Natural killer cell (primary cell): ENCODE measurements at regions not wholly inside any gene's neighbourhood (a gene's known extent, or its start where the extent isn't known, plus 50 kb on each side); places are given as distances from the start of the nearest gene placed in this dataset.

Experiments used
- ATAC-seq, 3 donors: fragments of 150-1000 bp in 2 of 3; fragments of 200-7000 bp in 1 of 3; cut with Tn5 transposase; 1 replicate in 1 of 3; 2 replicates in 2 of 3; pipeline ENCODE4 v1.10.0; 2021; ENCODE audit warnings: mild to moderate bottlenecking in 2 of 3, moderate library complexity in 2 of 3
- DNase-seq, 2 donors: peaks; one replicate each; pipeline versions ENCODE4 v3.0.0 to v3.0.0-alpha.2; 2013 to 2021; ENCODE audit warnings: mixed read lengths in 1 of 2
- H3K27ac ChIP-seq: one replicate; pipeline ENCODE4 v1.5.1; 2013; ENCODE audit warnings: mild to moderate bottlenecking, low read length
- H3K27me3 ChIP-seq: one replicate; pipeline ENCODE4 v1.6.1; 2013; ENCODE audit warnings: low read length; ENCODE audit not compliant: control insufficient read depth, insufficient read depth
- H3K36me3 ChIP-seq: one replicate; pipeline ENCODE4 v1.6.1; 2013; ENCODE audit warnings: low read length; ENCODE audit not compliant: control insufficient read depth, insufficient read depth
- H3K4me1 ChIP-seq: one replicate; pipeline ENCODE4 v1.6.1; 2013; ENCODE audit warnings: low read length; ENCODE audit not compliant: control insufficient read depth, insufficient read depth
- H3K4me3 ChIP-seq: one replicate; pipeline ENCODE4 v1.5.1; 2013; ENCODE audit warnings: low read length
- H3K9me3 ChIP-seq: one replicate; pipeline ENCODE4 v1.6.1; 2013; ENCODE audit warnings: low read length; ENCODE audit not compliant: control insufficient read depth, insufficient read depth
- H3K27ac Mint-ChIP-seq, 2 donors: one replicate each; pipeline ENCODE4 v1.8.0; 2022; ENCODE audit warnings: mild to moderate bottlenecking in 2 of 2, mixed read lengths in 2 of 2, moderate library complexity in 1 of 2
- H3K27me3 Mint-ChIP-seq, 2 donors: one replicate each; pipeline ENCODE4 v1.8.0; 2022; ENCODE audit warnings: low read depth in 2 of 2, mixed read lengths in 2 of 2
- H3K36me3 Mint-ChIP-seq: one replicate; pipeline ENCODE4 v1.8.0; 2022; ENCODE audit warnings: mixed read lengths
- H3K4me1 Mint-ChIP-seq, 2 donors: one replicate each; pipeline ENCODE4 v1.8.0; 2022; ENCODE audit warnings: mixed read lengths in 2 of 2
- H3K4me3 Mint-ChIP-seq: one replicate; pipeline ENCODE4 v1.8.0; 2022; ENCODE audit warnings: mild to moderate bottlenecking, moderate library complexity, mixed read lengths
- H3K9me3 Mint-ChIP-seq, 2 donors: one replicate each; pipeline ENCODE4 v1.8.0; 2022; ENCODE audit warnings: mixed read lengths in 2 of 2
- WGBS: methylation state at CpG from one replicate; pipeline ENCODE4 v1.1.7; 2013; ENCODE audit warnings: missing lambda C conversion rate; ENCODE audit not compliant: insufficient coverage; 5-methylcytosine and 5-hydroxymethylcytosine counted together
- intact Hi-C: fragments of 100-400 bp; cut with micrococcal nuclease; formaldehyde crosslinking; loops from one replicate; pipeline ENCODE4 v1.14.2; 2022
- TF ChIP-seq, protein P1 (sequence below): fragments of 200-600 bp; IDR thresholded peaks from one replicate; pipeline ENCODE4 v1.8.0; 2022; ENCODE audit warnings: antibody characterized with exemption

DNA sequence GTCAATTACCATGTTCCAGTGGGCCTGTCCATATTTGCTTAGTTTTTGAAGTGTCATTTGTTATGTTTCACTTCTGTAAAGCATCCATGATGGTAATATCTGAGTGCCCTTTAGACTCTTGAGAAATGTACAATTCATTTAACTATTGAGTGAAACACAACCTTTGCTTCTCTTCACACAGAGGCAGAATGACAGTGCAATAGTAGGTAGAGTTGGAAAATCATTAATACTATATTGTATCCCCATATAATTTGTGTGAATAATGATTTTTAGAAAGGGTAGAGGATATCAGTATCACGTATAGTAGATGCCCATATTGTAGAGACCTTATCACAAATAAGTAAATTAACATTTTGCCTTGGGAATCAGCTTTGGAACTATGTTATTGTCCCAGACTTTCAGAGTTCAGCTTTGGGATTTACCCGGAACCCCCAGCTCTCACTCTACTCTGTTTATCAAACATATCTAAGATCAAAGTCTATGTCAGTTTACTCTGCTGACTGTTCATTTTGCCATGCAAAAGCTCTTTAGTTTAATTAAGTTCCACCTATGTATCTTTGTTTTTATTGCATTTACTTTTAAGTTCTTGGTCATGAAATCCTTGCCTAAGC, 172.7 kb upstream of the NOL4 start:
- Histone ChIP-seq H3K36me3 (no peaks in the 10 kb centered on the region), H3K9me3 (no peaks in the 10 kb centered on the region), H3K4me3 (no peak overlapping the region), H3K4me1 (no peaks in the 10 kb centered on the region), H3K27me3 (no peaks in the 10 kb centered on the region), H3K27ac (no peak overlapping the region)
- Mint-ChIP-seq H3K4me1 (no peaks in the 10 kb centered on the region), H3K9me3 (peaks cover 4 to 8% of the 10 kb centered on the region in 2 donors), H3K4me3 (no peak overlapping the region), H3K27ac (no peak overlapping the region), H3K36me3 (no peaks in the 10 kb centered on the region), H3K27me3 (no peaks in the 10 kb centered on the region)
- ATAC-seq (no peak), DNase-seq (no peak)
- 89% methylated on average over 1 of the region's 2 CpGs for WGBS
- TF ChIP-seq, protein P1, sequence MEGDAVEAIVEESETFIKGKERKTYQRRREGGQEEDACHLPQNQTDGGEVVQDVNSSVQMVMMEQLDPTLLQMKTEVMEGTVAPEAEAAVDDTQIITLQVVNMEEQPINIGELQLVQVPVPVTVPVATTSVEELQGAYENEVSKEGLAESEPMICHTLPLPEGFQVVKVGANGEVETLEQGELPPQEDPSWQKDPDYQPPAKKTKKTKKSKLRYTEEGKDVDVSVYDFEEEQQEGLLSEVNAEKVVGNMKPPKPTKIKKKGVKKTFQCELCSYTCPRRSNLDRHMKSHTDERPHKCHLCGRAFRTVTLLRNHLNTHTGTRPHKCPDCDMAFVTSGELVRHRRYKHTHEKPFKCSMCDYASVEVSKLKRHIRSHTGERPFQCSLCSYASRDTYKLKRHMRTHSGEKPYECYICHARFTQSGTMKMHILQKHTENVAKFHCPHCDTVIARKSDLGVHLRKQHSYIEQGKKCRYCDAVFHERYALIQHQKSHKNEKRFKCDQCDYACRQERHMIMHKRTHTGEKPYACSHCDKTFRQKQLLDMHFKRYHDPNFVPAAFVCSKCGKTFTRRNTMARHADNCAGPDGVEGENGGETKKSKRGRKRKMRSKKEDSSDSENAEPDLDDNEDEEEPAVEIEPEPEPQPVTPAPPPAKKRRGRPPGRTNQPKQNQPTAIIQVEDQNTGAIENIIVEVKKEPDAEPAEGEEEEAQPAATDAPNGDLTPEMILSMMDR = no peak
- intact Hi-C loops = no loop called here

DNA sequence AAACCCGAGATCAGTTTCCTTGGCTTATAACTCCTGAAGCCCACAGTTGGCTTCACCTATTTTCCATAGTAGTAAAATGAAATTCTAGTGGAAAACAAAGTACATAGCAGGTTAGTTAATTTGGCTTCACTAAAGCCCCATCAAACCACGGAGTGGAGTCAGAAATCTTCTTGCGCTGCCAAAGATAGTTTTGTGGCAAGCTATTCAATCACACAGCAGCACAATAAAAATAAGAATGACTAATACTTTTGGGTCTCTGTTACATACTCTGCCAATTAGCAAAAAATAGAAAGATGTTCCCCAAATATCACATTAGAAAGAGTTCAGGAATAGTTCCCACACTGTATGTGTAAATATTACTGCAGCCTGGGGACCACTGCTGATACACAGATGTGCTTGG, 175.2 kb upstream of the NOL4 start:
- Mint-ChIP-seq H3K9me3 (peaks cover 4 to 5% of the 10 kb centered on the region in 2 donors), H3K27ac (no peak overlapping the region), H3K36me3 (no peaks in the 10 kb centered on the region), H3K4me3 (no peak overlapping the region), H3K4me1 (no peaks in the 10 kb centered on the region), H3K27me3 (no peaks in the 10 kb centered on the region)
- DNase-seq (no peak), ATAC-seq (no peak)
- no peaks in the 10 kb centered on the region for H3K36me3 ChIP-seq
- H3K4me1 ChIP-seq = no peaks in the 10 kb centered on the region
- H3K27ac ChIP-seq = no peak overlapping the region
- H3K27me3 ChIP-seq = no peaks in the 10 kb centered on the region
- WGBS = 91% methylated on average over 2 of the region's 3 CpGs
- no peaks in the 10 kb centered on the region for H3K9me3 ChIP-seq
- no peak overlapping the region for H3K4me3 ChIP-seq
- intact Hi-C loops = no loop called here
- TF ChIP-seq, protein P1 = no peak

DNA sequence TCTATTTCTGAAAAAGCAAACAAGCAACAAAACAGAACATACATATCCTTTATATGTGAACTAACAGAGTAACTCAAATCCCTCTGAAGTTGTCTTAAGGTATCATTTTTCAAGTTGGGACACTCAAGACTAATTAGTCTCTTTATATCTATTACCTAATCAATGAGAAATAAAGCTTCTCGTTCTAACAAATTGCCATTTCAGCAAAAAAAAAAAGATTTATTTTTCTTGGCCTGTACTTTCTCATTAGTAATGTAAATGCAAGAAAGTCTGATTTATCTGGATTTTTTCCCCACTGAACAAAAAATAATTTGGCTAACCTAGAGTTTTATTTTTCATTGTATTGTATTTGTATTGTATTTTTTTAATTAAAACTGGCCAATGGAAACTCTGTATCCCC, 176.1 kb upstream of the NOL4 start:
- no peaks in the 10 kb centered on the region for H3K27me3 ChIP-seq
- WGBS = 80% methylated on average over 1 of the region's 1 CpG

More for the DNA sequence above, 176.1 kb upstream of the NOL4 start:
- no peaks in the 10 kb centered on the region for H3K27me3 Mint-ChIP-seq
- H3K4me3 Mint-ChIP-seq = no peak overlapping the region
- Histone ChIP-seq H3K27ac (no peak overlapping the region), H3K36me3 (no peaks in the 10 kb centered on the region), H3K4me1 (no peaks in the 10 kb centered on the region), H3K9me3 (no peaks in the 10 kb centered on the region), H3K4me3 (no peak overlapping the region)
- TF ChIP-seq, protein P1 = no peak
- ATAC-seq (no peak), DNase-seq (no peak)
- intact Hi-C loops = no loop called here
- no peaks in the 10 kb centered on the region for H3K4me1 Mint-ChIP-seq
- H3K9me3 Mint-ChIP-seq = peaks cover 2 to 4% of the 10 kb centered on the region in 2 donors
- no peaks in the 10 kb centered on the region for H3K36me3 Mint-ChIP-seq
- no peak overlapping the region for H3K27ac Mint-ChIP-seq
